HG02870 (cell line): ENCODE measurements at regions not wholly inside any gene's neighbourhood (a gene's known extent, or its start where the extent isn't known, plus 50 kb on each side); places are given as distances from the start of the nearest gene placed in this dataset.
"Not testable (repeated sequence)": the region's sequence is repeated elsewhere in the genome, so short reads cannot be mapped to it uniquely, and the experiment has no call there.

Experiments
- ATAC-seq: cut with Tn5 transposase; IDR thresholded peaks from one replicate; pipeline ENCODE4 v1.9.1; 2021; ENCODE audit warnings: mild to moderate bottlenecking, moderate library complexity; ENCODE audit not compliant: unreplicated experiment

DNA sequence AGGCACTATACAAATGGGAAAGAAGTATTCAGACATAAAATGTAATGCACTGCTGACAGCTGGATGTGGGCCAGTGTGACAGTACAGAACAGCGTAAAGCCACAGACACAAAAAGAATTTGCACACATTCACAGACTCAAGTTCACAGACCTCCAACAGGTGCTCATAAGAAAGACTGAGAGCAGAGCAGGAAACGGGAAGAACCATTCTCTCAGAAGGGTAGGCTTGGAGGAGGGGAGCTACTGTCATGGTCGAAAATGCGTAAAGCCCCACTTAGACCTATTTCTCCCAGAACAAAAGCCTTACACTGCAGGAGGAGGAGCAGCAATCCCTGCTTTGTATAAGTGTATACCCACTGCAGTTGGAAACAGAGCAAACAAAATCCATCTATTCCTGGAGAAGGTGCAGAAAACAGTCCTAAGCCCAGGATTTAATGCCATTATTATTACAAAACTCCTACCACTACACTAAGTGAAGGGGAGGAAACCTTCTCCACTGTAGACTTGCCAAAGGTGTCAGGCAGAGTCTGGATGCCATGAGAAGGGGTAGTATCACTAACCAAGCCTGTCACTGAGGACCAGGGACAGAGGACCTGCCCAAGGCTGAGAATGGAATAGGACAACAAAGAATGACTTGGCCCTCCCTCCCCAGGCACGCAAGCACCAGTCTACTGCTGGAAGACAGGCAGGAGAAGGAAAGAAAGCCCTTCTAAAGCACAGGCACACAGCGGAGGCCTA is 103.0 kb upstream of the FAM25C start:
- ATAC-seq = not testable (repeated sequence)

DNA sequence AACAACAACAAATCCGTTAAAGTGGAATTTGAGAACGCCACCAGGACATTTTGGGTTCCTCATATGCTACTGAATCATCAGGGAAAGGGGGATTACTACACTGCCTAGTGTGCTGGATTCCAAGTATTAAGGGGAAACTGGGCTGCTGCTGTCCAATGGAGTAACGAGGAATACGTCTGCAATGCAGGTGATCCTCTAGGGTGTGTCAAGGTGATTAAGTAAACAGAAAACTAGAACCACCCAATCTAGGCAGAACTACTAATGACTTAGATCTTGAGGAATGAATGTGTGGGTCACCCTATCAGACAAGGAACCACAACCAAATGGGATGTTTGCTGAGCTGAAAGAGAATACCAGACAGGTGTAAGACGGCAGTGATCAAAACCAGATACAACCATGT is 99.3 kb upstream of the FAM25C start:
- not testable (repeated sequence) for ATAC-seq

DNA sequence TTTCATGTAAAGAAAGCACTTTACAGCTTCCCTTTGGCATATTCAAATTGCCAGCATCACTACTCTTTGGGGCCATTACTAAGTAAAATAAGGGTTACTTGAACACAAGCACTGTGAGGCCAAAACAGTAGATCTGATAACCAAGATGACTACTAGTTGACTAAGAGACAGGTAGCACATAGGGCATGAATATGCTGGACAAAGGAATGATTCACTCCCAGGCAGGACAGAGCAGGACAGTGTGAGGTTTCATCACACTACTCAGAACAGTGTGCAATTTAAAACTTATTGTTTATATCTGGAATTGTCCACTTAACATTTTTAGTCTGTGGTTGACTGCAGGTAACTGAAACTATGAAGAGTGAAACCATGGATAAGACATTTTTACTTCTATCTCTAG is 91.1 kb upstream of the FAM25C start:
- not testable (repeated sequence) for ATAC-seq

DNA sequence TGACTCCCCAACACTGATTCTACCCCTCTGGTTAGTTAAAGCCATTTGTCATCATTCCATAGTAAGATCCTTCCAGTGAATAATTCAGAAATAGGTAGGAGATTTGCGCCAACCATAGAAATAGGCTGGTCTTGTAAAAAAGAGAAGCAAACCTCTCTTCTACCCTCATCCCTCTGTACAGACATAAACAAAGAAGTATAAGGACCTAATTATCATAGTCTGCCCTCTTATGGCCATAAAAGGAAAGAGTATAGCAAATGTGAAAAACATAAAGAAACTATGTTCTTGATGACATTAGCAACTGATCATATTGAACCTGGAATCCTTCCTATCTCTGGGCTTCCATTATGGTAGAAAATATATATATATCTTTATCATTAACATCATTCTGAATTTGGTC is 88.5 kb upstream of the FAM25C start:
- ATAC-seq = not testable (repeated sequence)

DNA sequence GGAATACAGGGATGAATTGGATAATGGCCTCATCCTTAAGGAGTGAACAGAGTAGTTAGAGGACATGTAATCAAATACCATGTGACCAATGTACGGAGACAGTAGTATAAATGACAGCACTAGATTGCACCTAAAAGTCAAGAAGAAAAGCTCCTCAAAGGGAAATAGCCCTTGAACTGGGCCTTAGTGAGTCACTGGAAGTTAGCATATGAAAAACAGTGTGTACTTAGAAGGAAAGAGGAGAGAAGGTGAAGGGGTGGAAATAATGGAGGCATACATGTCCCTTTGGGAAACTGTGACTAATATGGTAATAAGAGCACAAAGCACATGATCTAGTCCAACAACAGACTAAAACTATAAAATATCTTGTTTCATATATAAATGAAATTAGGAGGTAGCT is 84.9 kb upstream of the FAM25C start:
- not testable (repeated sequence) for ATAC-seq

DNA sequence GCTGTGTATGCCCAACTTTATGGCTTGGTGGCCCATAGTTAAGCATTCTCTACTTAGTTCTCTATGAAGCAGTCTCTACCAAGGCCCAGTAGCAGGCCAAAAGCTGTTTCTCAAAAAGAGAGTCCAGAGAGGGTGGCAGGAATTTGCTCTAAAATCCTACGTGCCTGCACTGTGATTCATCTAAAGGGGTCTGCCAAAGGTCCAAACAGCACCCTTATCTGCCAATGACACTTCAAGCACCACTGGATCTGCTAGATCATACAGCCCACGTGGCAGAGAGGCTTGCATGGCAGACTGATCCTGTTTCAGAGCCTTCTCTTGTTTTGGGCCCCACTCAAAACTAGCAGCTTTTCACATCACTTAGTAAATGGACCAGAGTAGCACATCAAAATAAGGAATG is 71.6 kb upstream of the FAM25C start:
- ATAC-seq = not testable (repeated sequence)

DNA sequence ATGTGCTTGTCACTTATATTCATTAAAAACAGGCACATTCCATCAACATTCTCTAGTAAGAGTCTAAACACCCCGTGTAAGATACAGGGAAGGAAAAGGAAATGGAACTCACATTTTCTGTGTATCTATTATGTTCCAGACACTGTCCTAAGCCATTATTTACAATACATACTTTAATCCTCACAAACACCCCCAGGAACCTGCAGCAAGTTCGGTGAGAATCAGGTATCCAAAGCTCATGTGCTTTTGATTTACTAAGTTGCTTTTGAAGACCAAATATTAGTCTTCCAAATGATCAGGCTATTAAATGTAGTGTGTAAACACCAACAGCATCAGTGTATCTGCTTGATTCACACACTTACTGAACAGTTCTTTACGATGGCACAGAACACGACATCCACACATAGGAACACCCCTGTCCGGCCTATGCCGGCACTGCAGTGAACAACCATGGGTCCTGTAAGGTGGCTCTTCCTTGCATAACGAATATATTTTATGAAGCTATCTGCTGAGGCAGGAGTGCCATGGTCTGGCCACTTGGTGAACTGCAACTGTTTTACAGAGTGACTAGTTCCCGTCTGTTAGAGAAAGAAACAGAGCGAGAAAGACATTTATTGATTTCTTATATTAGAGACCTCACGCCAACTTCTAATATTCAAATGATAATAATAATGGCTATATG is 64.5 kb upstream of the FAM25C start:
- peak; percentile 93 for ATAC-seq

DNA sequence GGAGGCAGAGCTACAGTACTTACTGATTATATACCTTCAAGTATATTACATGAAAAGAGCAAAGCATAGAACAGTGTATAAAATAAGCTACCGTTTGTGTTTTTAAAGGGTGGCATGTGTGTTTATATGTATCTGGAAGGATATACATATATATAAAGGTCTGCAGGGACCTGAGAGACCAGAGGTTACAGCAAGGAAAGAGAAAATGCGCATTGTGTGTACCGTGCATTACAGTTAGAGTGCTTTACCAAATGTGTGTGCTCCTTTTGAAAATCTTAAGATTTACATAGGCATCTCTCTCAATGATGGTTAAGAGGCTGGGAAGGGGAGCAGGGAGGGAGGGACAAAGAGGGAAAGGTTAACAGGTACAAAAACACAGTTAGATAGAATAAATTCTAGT is 55.8 kb upstream of the FAM25C start:
- not testable (repeated sequence) for ATAC-seq
